ENCODE measurements at regions not wholly inside any gene's neighbourhood (a gene's known extent, or its start where the extent isn't known, plus 50 kb on each side); places are given as distances from the start of the nearest gene placed in this dataset.

DNA sequence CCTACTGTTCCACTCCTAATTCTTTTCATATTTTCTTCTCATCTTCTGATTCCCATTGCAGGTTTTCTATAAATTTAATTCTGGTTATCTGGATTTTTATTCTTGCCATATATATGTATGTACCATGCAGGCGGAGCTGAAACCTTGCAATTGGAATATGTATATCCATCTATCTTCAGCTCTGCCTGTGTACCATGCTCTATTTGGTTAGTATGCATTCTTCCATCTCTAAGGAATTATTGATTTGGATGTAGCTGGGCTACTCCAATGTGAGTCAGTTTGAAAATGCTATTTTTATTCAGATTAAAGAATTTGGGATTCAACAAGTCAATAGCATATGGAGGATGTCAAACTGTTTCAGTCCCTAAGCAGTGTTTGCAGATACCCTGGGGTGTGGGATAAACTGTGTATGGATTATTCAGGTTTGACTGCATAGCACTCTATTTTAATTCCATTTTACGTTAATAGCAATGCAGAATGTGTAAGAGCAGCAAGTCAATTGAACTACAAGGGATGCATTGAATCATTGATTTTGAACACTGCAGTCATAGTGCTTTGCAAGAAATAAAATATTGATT, 528.1 kb upstream of the FZD8 start:
- TF ChIP-seq EP300 (IDR thresholded peaks at IDR 0.05) (no peak), POLR2A (IDR thresholded peaks at IDR 0.05) (no peak), POLR2AphosphoS5 (IDR thresholded peaks at IDR 0.05) (no peak)
- TF ChIP-seq, protein P1, sequence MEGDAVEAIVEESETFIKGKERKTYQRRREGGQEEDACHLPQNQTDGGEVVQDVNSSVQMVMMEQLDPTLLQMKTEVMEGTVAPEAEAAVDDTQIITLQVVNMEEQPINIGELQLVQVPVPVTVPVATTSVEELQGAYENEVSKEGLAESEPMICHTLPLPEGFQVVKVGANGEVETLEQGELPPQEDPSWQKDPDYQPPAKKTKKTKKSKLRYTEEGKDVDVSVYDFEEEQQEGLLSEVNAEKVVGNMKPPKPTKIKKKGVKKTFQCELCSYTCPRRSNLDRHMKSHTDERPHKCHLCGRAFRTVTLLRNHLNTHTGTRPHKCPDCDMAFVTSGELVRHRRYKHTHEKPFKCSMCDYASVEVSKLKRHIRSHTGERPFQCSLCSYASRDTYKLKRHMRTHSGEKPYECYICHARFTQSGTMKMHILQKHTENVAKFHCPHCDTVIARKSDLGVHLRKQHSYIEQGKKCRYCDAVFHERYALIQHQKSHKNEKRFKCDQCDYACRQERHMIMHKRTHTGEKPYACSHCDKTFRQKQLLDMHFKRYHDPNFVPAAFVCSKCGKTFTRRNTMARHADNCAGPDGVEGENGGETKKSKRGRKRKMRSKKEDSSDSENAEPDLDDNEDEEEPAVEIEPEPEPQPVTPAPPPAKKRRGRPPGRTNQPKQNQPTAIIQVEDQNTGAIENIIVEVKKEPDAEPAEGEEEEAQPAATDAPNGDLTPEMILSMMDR (IDR thresholded peaks at IDR 0.05): no peak
- Histone ChIP-seq H3K4me3 (no peak overlapping the region), H3K27ac (no peak overlapping the region), H3K4me1 (peaks cover 0 to 28% (median 25%) of the 10 kb centered on the region in 4 donors), H3K27me3 (no peaks in the 10 kb centered on the region), H3K9me3 (no peaks in the 10 kb centered on the region), H3K36me3 (no peaks in the 10 kb centered on the region)
- intact Hi-C loops (cut with DNase I): no loop called here
- DNase-seq: no peak
- WGBS, 2 donors: 83 to 89% methylated on average over 2 of the region's 2 CpGs

DNA sequence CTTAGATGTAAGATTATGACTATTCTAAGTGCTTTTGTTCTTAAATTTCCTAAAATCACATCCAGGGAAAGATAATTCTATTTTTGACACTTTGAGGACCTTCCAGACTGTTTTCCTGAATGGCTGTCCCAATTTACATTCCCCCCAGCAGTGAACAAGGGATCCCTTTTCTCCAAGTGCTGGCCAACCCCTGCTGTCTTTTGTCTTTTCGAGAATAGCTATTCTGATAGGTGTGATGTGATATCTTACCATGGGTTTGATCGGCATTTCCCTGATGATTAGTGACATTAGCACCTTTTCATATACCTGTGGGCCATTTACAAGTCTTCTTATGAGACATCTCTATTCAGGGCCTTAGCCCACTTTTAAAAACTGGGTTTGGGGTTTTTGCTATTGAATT, 526.7 kb upstream of the FZD8 start:
- no peak overlapping the region for H3K4me3 ChIP-seq
- intact Hi-C loops (cut with DNase I): no loop called here
- TF ChIP-seq POLR2AphosphoS5 (IDR thresholded peaks at IDR 0.05): no peak
- TF ChIP-seq POLR2A (IDR thresholded peaks at IDR 0.05): no peak
- TF ChIP-seq, protein P1 (IDR thresholded peaks at IDR 0.05): no peak
- no peak for TF ChIP-seq EP300 (IDR thresholded peaks at IDR 0.05)
- no peak for DNase-seq
- H3K36me3 ChIP-seq: no peaks in the 10 kb centered on the region
- H3K27ac ChIP-seq: no peak overlapping the region
- peaks cover 0 to 28% (median 25%) of the 10 kb centered on the region in 4 donors for H3K4me1 ChIP-seq
- WGBS, 2 donors: 72 to 79% methylated on average over 2 of the region's 2 CpGs
- H3K27me3 ChIP-seq: no peaks in the 10 kb centered on the region
- H3K9me3 ChIP-seq: no peaks in the 10 kb centered on the region

DNA sequence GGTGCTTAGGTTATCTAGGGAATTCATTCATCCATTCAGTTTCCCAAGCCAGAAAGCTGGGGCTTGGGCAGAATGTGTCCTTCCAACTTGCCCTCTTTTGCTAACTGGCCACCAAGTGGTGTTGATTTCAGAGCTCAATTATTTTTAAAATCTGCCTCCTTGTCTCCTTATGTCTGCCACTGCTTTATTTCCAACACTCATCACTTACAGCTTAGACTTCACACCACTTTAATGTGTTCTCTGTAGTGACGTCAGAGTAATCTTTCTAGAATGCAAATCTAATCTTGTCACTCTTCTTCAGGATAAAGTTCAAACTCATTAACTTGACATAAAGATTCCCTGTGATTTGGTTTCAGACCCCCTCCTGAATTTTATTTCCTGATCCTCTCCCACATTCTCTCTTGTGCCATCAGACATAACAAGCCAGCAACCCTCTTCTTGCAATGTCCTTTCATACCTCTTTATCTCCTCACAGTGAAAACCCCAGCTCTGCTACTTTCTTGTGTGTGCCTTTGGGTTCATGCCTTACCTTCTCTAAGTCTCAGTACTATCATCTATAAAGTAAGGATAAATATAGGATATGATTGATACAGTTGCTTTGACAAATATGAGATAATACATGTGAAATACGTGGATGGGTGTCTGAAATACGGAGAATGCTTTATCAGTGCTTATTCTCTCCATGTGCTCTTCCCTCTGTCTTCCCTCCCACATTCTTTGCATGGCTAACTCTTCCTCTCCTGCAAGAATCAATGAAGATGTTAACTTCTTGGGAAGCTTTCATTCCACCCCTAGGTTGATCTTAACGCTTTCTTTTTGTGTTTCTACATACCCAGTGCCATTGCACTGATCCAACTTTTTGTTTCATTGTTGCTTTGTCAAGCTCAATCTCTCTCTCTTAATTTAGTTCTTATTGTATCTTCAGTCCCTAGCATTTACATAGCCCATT, 522.7 kb upstream of the FZD8 start:
- H3K27ac ChIP-seq: no peak overlapping the region
- DNase-seq: no peak
- H3K27me3 ChIP-seq: no peaks in the 10 kb centered on the region
- intact Hi-C loops (cut with DNase I): no loop called here
- WGBS, 2 donors: 79 to 87% methylated on average over 4 of the region's 4 CpGs
- no peaks in the 10 kb centered on the region for H3K9me3 ChIP-seq
- TF ChIP-seq, protein P1 (IDR thresholded peaks at IDR 0.05): no peak
- TF ChIP-seq POLR2A (IDR thresholded peaks at IDR 0.05): no peak
- TF ChIP-seq EP300 (IDR thresholded peaks at IDR 0.05): no peak
- TF ChIP-seq POLR2AphosphoS5 (IDR thresholded peaks at IDR 0.05): no peak
- H3K4me3 ChIP-seq: no peak overlapping the region
- H3K4me1 ChIP-seq: no peaks in the 10 kb centered on the region
- no peaks in the 10 kb centered on the region for H3K36me3 ChIP-seq

DNA sequence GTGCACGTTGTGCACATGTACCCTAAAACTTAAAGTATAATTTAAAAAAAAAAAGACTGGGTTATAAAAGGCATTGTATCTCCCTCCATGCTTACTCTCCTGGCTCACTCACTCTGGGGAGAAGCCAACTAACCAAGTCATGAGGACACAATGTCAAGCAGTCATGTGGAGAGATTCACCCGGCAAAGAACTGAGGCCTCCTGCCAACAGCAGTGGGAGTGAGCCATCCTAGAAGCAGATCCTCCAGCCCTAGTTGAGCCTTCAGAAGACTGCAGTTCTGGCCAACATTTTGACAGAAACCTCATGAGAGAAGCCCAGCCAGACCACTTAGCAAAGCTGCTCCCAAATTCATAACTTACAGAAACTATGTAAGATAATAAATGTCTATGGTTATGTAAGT, 521.7 kb upstream of the FZD8 start:
- Histone ChIP-seq H3K4me1 (no peaks in the 10 kb centered on the region), H3K9me3 (no peaks in the 10 kb centered on the region), H3K4me3 (no peak overlapping the region), H3K27ac (no peak overlapping the region), H3K27me3 (no peaks in the 10 kb centered on the region), H3K36me3 (no peaks in the 10 kb centered on the region)
- intact Hi-C loops (cut with DNase I): no loop called here
- TF ChIP-seq POLR2A (IDR thresholded peaks at IDR 0.05): no peak
- TF ChIP-seq, protein P1 (IDR thresholded peaks at IDR 0.05): no peak
- TF ChIP-seq POLR2AphosphoS5 (IDR thresholded peaks at IDR 0.05): no peak
- no peak for TF ChIP-seq EP300 (IDR thresholded peaks at IDR 0.05)
- no peak for DNase-seq
- 86 to 95% methylated on average over 2 of the region's 2 CpGs for WGBS, 2 donors
